22Rv1 (cell line): ENCODE measurements at regions not wholly inside any gene's neighbourhood (a gene's known extent, or its start where the extent isn't known, plus 50 kb on each side); places are given as distances from the start of the nearest gene placed in this dataset.

Experiments used
- ZFX ChIP-seq: fragments of 450-650 bp; IDR thresholded peaks from 2 replicates; pipeline ENCODE4 v1.6.1; 2017; ENCODE audit warnings: antibody characterized with exemption, borderline replicate concordance
- TF ChIP-seq, protein P1 (sequence below): fragments of 450-650 bp; IDR thresholded peaks from 2 replicates; pipeline ENCODE4 v1.5.1; 2017; ENCODE audit warnings: mild to moderate bottlenecking

DNA sequence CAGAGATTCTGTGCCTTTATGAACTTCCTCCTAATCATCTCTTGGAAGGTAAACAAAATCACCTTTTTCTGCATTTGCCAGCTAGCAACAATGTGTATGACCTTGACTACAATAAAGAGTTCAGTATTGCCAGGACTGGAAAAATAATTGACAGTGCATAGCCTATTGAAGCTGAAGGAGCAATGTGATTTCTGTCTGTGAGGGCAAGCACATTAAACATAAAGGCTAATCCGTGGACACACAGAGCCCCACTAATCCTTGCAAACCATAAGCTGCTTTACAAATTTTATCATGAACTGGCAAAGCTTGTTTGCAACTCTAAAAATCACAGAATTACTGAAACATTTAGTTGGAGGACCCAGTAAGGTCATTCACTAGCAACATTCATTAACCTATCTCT, 563.8 kb downstream of the PYDC2 start:
- TF ChIP-seq, protein P1, sequence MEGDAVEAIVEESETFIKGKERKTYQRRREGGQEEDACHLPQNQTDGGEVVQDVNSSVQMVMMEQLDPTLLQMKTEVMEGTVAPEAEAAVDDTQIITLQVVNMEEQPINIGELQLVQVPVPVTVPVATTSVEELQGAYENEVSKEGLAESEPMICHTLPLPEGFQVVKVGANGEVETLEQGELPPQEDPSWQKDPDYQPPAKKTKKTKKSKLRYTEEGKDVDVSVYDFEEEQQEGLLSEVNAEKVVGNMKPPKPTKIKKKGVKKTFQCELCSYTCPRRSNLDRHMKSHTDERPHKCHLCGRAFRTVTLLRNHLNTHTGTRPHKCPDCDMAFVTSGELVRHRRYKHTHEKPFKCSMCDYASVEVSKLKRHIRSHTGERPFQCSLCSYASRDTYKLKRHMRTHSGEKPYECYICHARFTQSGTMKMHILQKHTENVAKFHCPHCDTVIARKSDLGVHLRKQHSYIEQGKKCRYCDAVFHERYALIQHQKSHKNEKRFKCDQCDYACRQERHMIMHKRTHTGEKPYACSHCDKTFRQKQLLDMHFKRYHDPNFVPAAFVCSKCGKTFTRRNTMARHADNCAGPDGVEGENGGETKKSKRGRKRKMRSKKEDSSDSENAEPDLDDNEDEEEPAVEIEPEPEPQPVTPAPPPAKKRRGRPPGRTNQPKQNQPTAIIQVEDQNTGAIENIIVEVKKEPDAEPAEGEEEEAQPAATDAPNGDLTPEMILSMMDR: no peak
- no peak for TF ChIP-seq ZFX
